Activated CD4-positive, alpha-beta memory T cell treated with anti-CD3 and anti-CD28 coated beads for 36 hours (primary cell): ENCODE measurements at regions not wholly inside any gene's neighbourhood (a gene's known extent, or its start where the extent isn't known, plus 50 kb on each side); places are given as distances from the start of the nearest gene placed in this dataset.
"Not testable (repeated sequence)": the region's sequence is repeated elsewhere in the genome, so short reads cannot be mapped to it uniquely, and the experiment has no call there.

Source experiments
- CTCF ChIA-PET: fragments of 350-600 bp; sonication (Branson Sonifier 250); formaldehyde crosslinking; loops from one replicate; lab custom pipeline; 2021; ENCODE audit warnings: antibody characterized with exemption, inconsistent platforms; lab: Charles Lee
- POLR2A ChIA-PET: fragments of 350-600 bp; sonication (Branson Sonifier 250); formaldehyde crosslinking; loops from one replicate; lab custom pipeline; 2021; ENCODE audit warnings: antibody characterized with exemption; lab: Charles Lee
- DNase-seq: peaks from one replicate; pipeline ENCODE4 v3.0.0-alpha.2; 2020
- H3K27ac Mint-ChIP-seq: one replicate; pipeline ENCODE4 v1.8.0; 2021; ENCODE audit warnings: mixed read lengths
- H3K27me3 Mint-ChIP-seq: one replicate; pipeline ENCODE4 v1.8.0; 2021; ENCODE audit warnings: mixed read lengths
- H3K36me3 Mint-ChIP-seq: one replicate; pipeline ENCODE4 v1.8.0; 2021; ENCODE audit warnings: mixed read lengths
- H3K4me1 Mint-ChIP-seq: one replicate; pipeline ENCODE4 v1.8.0; 2021; ENCODE audit warnings: low read depth, mixed read lengths
- H3K4me3 Mint-ChIP-seq: one replicate; pipeline ENCODE4 v1.8.0; 2021; ENCODE audit warnings: mild to moderate bottlenecking, mixed read lengths
- H3K9me3 Mint-ChIP-seq: one replicate; pipeline ENCODE4 v1.8.0; 2021; ENCODE audit warnings: mixed read lengths
- intact Hi-C: fragments of 100-400 bp; cut with micrococcal nuclease; formaldehyde crosslinking; loops from one replicate; pipeline ENCODE4 v1.15.1; 2023

- no peak for DNase-seq
- Mint-ChIP-seq H3K4me3 (no peak overlapping the region), H3K36me3 (peaks cover 3% of the 10 kb centered on the region), H3K27ac (no peak overlapping the region), H3K27me3 (peaks cover 2% of the 10 kb centered on the region), H3K4me1 (peaks cover 27% of the 10 kb centered on the region), H3K9me3 (peaks cover 6% of the 10 kb centered on the region)
- POLR2A ChIA-PET: no interaction called here
- intact Hi-C loops: no loop called here
- CTCF ChIA-PET: no interaction called here
These were observed 124.2 kb downstream of the ADSS2 start for GRCh38 chr1:244327533-244327932.

- Mint-ChIP-seq H3K27me3 (peaks cover 7% of the 10 kb centered on the region), H3K9me3 (peaks cover 6% of the 10 kb centered on the region), H3K4me1 (peaks cover 20% of the 10 kb centered on the region), H3K27ac (no peak overlapping the region), H3K36me3 (peaks cover 3% of the 10 kb centered on the region), H3K4me3 (no peak overlapping the region)
- intact Hi-C loops: no loop called here
- ChIA-PET POLR2A (no interaction called here), CTCF (no interaction called here)
- no peak for DNase-seq
These were observed 123.2 kb downstream of the ADSS2 start for GRCh38 chr1:244328476-244328875.

GRCh38 chr1:244329591-244330317 lies 122.0 kb downstream of the ADSS2 start:
- no peak for DNase-seq
- POLR2A ChIA-PET: no interaction called here
- H3K9me3 Mint-ChIP-seq: peaks cover 6% of the 10 kb centered on the region
- H3K4me3 Mint-ChIP-seq: no peak overlapping the region
- CTCF ChIA-PET: no interaction called here
- peaks cover 3% of the 10 kb centered on the region for H3K36me3 Mint-ChIP-seq
- H3K4me1 Mint-ChIP-seq: peaks cover 12% of the 10 kb centered on the region
- H3K27ac Mint-ChIP-seq: no peak overlapping the region
- intact Hi-C loops: no loop called here
- H3K27me3 Mint-ChIP-seq: peaks cover 17% of the 10 kb centered on the region

GRCh38 chr1:244330318-244330625 lies 121.4 kb downstream of the ADSS2 start:
- ChIA-PET POLR2A (no interaction called here), CTCF (interaction anchor here (1.0 kb wide), 1 partner anchor 11 kb away, joined by 3 read pairs; no protein-coding TSS in a partner anchor)
- Mint-ChIP-seq H3K27ac (no peak overlapping the region), H3K36me3 (peaks cover 3% of the 10 kb centered on the region), H3K27me3 (peaks cover 18% of the 10 kb centered on the region), H3K4me3 (no peak overlapping the region), H3K4me1 (peaks cover 10% of the 10 kb centered on the region), H3K9me3 (peaks cover 6% of the 10 kb centered on the region)
- no peak for DNase-seq
- intact Hi-C loops: no loop called here

- H3K9me3 Mint-ChIP-seq, H3K4me1 Mint-ChIP-seq, CTCF ChIA-PET, H3K4me3 Mint-ChIP-seq, intact Hi-C loops, POLR2A ChIA-PET, H3K36me3 Mint-ChIP-seq, DNase-seq, H3K27ac Mint-ChIP-seq: not testable (repeated sequence)
- peaks cover 19% of the 10 kb centered on the region for H3K27me3 Mint-ChIP-seq
These were observed 118.9 kb downstream of the ADSS2 start for GRCh38 chr1:244332761-244333160.

- POLR2A ChIA-PET, intact Hi-C loops, CTCF ChIA-PET, H3K27ac Mint-ChIP-seq, H3K4me3 Mint-ChIP-seq, H3K9me3 Mint-ChIP-seq, H3K4me1 Mint-ChIP-seq, DNase-seq, H3K36me3 Mint-ChIP-seq: not testable (repeated sequence)
- H3K27me3 Mint-ChIP-seq: peaks cover 19% of the 10 kb centered on the region
These were observed 117.4 kb downstream of the ADSS2 start for GRCh38 chr1:244334315-244334714.

GRCh38 chr1:244334842-244335241 lies 116.9 kb downstream of the ADSS2 start:
- H3K4me3 Mint-ChIP-seq, CTCF ChIA-PET, intact Hi-C loops, H3K27ac Mint-ChIP-seq, POLR2A ChIA-PET, H3K9me3 Mint-ChIP-seq, DNase-seq, H3K36me3 Mint-ChIP-seq, H3K4me1 Mint-ChIP-seq: not testable (repeated sequence)
- H3K27me3 Mint-ChIP-seq: peaks cover 19% of the 10 kb centered on the region

- Mint-ChIP-seq H3K9me3 (no peaks in the 10 kb centered on the region), H3K4me1 (no peaks in the 10 kb centered on the region), H3K36me3 (no peaks in the 10 kb centered on the region), H3K27me3 (peaks cover 19% of the 10 kb centered on the region), H3K27ac (no peak overlapping the region), H3K4me3 (no peak overlapping the region)
- ChIA-PET POLR2A (no interaction called here), CTCF (no interaction called here)
- DNase-seq: no peak
- intact Hi-C loops: no loop called here
These were observed 116.3 kb downstream of the ADSS2 start for GRCh38 chr1:244335456-244335855.

GRCh38 chr1:244336232-244336899 lies 115.3 kb downstream of the ADSS2 start:
- CTCF ChIA-PET: no interaction called here

GRCh38 chr1:244337839-244338238 lies 113.9 kb downstream of the ADSS2 start:
- Mint-ChIP-seq H3K27me3 (peaks cover 19% of the 10 kb centered on the region), H3K4me3 (no peak overlapping the region), H3K4me1 (peaks cover 4% of the 10 kb centered on the region), H3K27ac (no peak overlapping the region), H3K36me3 (no peaks in the 10 kb centered on the region), H3K9me3 (no peaks in the 10 kb centered on the region)
- ChIA-PET POLR2A (no interaction called here), CTCF (no interaction called here)
- DNase-seq: no peak
- intact Hi-C loops: no loop called here

More at GRCh38 chr1:244336232-244336899, 115.3 kb downstream of the ADSS2 start:
- Mint-ChIP-seq H3K4me1 (no peaks in the 10 kb centered on the region), H3K9me3 (no peaks in the 10 kb centered on the region), H3K36me3 (no peaks in the 10 kb centered on the region), H3K27ac (no peak overlapping the region), H3K27me3 (peaks cover 19% of the 10 kb centered on the region), H3K4me3 (no peak overlapping the region)
- no peak for DNase-seq
- intact Hi-C loops: no loop called here
- POLR2A ChIA-PET: no interaction called here

GRCh38 chr1:244339073-244339692 lies 112.5 kb downstream of the ADSS2 start:
- peaks cover 8% of the 10 kb centered on the region for H3K27me3 Mint-ChIP-seq
- ChIA-PET CTCF (no interaction called here), POLR2A (no interaction called here)

GRCh38 chr1:244339776-244340175 lies 111.9 kb downstream of the ADSS2 start:
- no peaks in the 10 kb centered on the region for H3K9me3 Mint-ChIP-seq
- peaks cover 4% of the 10 kb centered on the region for H3K27me3 Mint-ChIP-seq
- POLR2A ChIA-PET: no interaction called here
- no peak overlapping the region for H3K27ac Mint-ChIP-seq
- H3K36me3 Mint-ChIP-seq: no peaks in the 10 kb centered on the region
- CTCF ChIA-PET: no interaction called here
- H3K4me3 Mint-ChIP-seq: no peak overlapping the region
- H3K4me1 Mint-ChIP-seq: peaks cover 4% of the 10 kb centered on the region
- intact Hi-C loops: no loop called here
- DNase-seq: no peak

More at GRCh38 chr1:244339073-244339692, 112.5 kb downstream of the ADSS2 start:
- no peaks in the 10 kb centered on the region for H3K36me3 Mint-ChIP-seq
- intact Hi-C loops: no loop called here
- no peak overlapping the region for H3K4me3 Mint-ChIP-seq
- H3K9me3 Mint-ChIP-seq: no peaks in the 10 kb centered on the region
- no peak for DNase-seq
- H3K4me1 Mint-ChIP-seq: peaks cover 4% of the 10 kb centered on the region
- no peak overlapping the region for H3K27ac Mint-ChIP-seq
